ENCODE measurements at regions not wholly inside any gene's neighbourhood (a gene's known extent, or its start where the extent isn't known, plus 50 kb on each side); places are given as distances from the start of the nearest gene placed in this dataset.

DNA sequence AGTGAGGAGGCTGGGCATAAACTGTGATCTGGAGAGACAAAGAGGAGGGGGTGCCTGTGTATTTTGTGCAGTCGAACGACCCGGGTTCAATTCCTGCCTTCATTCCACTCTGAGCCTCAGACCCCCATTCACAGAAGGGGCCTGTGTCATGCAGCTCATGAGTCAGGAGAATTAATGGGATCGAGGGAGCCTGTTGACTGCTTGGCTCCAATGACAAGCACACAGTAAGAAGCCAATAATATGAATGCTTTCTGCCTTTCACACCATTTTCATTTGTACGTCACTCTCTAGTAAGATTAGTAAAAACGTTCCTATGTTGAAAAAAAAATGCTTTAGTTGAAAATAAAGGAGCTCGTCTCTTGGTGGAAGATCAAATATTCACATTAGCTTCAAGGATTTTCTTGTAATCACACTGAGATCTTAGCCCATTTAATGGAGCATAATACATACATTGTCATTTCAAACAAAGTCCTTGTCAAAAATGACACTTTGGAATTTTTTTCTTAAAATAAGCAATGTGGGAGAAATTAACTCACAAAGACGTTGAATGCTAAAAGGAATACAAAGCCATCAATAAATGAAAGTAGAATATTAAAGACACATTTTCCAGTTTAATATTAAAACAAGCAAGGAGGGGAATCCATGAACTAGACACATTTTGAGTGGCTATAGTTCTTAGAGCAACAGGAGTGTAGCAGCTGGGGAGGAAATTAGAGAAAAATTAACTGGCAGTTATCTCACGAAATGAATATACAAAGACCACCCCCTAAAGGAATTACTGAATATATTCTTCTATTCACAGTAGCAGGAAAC, 246.7 kb upstream of the AFDN start:
- no peaks in the 10 kb centered on the region for H3K4me1 Mint-ChIP-seq
- no peak overlapping the region for H3K27ac Mint-ChIP-seq
- H3K27me3 Mint-ChIP-seq: peaks cover 57% of the 10 kb centered on the region
- no peak overlapping the region for H3K4me3 Mint-ChIP-seq
- peaks cover 17% of the 10 kb centered on the region for H3K9me3 Mint-ChIP-seq
- H3K36me3 Mint-ChIP-seq: peaks cover 7% of the 10 kb centered on the region
- ATAC-seq: no peak

DNA sequence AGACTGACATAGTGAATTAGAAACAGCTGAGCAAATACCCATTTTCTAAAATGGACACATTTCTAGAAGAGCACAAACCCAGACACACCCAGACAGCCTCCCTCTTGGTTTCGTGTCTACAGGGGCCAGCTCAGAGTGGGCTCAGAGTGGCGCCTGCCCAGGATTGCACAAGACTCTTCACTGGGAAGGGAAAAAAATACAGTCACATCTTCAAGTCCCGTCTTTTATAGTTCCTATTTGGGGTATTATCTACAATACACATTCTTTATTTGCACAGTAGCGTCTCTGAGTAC, 246.1 kb upstream of the AFDN start:
- peaks cover 7% of the 10 kb centered on the region for H3K36me3 Mint-ChIP-seq
- H3K4me3 Mint-ChIP-seq: no peak overlapping the region
- no peak overlapping the region for H3K27ac Mint-ChIP-seq
- no peak for ATAC-seq
- H3K27me3 Mint-ChIP-seq: peaks cover 63% of the 10 kb centered on the region
- H3K4me1 Mint-ChIP-seq: no peaks in the 10 kb centered on the region
- H3K9me3 Mint-ChIP-seq: peaks cover 19% of the 10 kb centered on the region

DNA sequence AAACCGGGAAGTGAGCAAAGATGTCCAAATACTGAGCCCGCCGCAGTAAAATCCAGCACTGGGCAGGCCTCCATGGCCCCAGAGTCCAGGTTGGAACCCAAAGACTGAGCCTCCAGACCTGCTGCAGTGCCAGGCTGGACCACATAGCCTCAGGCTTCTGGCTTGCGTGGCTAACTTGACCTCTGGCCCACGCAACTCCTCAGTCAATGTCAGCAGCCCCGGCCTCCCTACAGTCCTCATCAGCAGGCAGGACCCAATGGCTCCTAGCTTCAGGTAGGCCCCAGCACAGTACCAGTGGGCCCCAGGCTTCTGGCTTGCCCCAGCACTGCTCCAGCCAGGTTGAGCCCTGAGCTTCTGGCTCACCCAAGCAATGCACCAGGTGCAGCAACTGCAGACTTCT, 245.1 kb upstream of the AFDN start:
- H3K27ac Mint-ChIP-seq: no peak overlapping the region
- no peak for ATAC-seq
- no peaks in the 10 kb centered on the region for H3K4me1 Mint-ChIP-seq
- peaks cover 23% of the 10 kb centered on the region for H3K9me3 Mint-ChIP-seq
- peaks cover 58% of the 10 kb centered on the region for H3K27me3 Mint-ChIP-seq
- H3K4me3 Mint-ChIP-seq: no peak overlapping the region
- H3K36me3 Mint-ChIP-seq: peaks cover 7% of the 10 kb centered on the region

- H3K4me1 Mint-ChIP-seq: no peaks in the 10 kb centered on the region
- H3K27me3 Mint-ChIP-seq: peaks cover 40% of the 10 kb centered on the region
- H3K36me3 Mint-ChIP-seq: peaks cover 7% of the 10 kb centered on the region
- H3K9me3 Mint-ChIP-seq: peaks cover 26% of the 10 kb centered on the region
- H3K4me3 Mint-ChIP-seq: no peak overlapping the region
- no peak overlapping the region for H3K27ac Mint-ChIP-seq
- no peak for ATAC-seq
Measured at GRCh38 chr6:167583412-167583811, 243.3 kb upstream of the AFDN start.

- no peaks in the 10 kb centered on the region for H3K4me1 Mint-ChIP-seq
- ATAC-seq: peak; percentile 31
- peaks cover 29% of the 10 kb centered on the region for H3K9me3 Mint-ChIP-seq
Measured at GRCh38 chr6:167588181-167588919, 238.4 kb upstream of the AFDN start.

GRCh38 chr6:167588920-167589614, 237.6 kb upstream of the AFDN start:
- Mint-ChIP-seq H3K4me3 (no peak overlapping the region), H3K27me3 (peaks cover 16% of the 10 kb centered on the region), H3K9me3 (peaks cover 25% of the 10 kb centered on the region), H3K36me3 (no peaks in the 10 kb centered on the region), H3K4me1 (no peaks in the 10 kb centered on the region), H3K27ac (no peak overlapping the region)
- ATAC-seq: no peak

More at GRCh38 chr6:167588181-167588919, 238.4 kb upstream of the AFDN start:
- H3K36me3 Mint-ChIP-seq: no peaks in the 10 kb centered on the region
- no peak overlapping the region for H3K4me3 Mint-ChIP-seq
- H3K27ac Mint-ChIP-seq: no peak overlapping the region
- peaks cover 23% of the 10 kb centered on the region for H3K27me3 Mint-ChIP-seq

DNA sequence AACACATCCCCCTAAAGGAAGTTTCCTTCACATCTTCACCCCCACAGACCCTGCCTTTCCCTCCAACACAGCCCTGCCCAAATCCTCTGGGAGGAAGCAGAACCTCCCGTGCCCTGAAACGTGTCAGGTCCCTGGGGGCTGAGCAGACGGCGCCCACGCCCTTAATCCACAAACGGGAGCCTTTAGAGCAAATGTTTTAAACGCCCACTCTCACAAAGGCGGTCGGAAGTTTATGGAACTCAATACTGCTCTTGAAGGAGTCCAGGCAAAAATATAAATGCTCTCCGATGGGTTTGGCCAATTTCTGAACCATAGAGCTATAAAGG, 237.1 kb upstream of the AFDN start:
- Mint-ChIP-seq H3K4me1 (no peaks in the 10 kb centered on the region), H3K27me3 (peaks cover 11% of the 10 kb centered on the region), H3K36me3 (no peaks in the 10 kb centered on the region), H3K4me3 (no peak overlapping the region), H3K9me3 (peaks cover 22% of the 10 kb centered on the region), H3K27ac (no peak overlapping the region)
- ATAC-seq: no peak

GRCh38 chr6:167590193-167590592, 236.5 kb upstream of the AFDN start:
- no peak overlapping the region for H3K4me3 Mint-ChIP-seq
- no peaks in the 10 kb centered on the region for H3K36me3 Mint-ChIP-seq
- H3K27ac Mint-ChIP-seq: no peak overlapping the region
- no peaks in the 10 kb centered on the region for H3K4me1 Mint-ChIP-seq
- no peak for ATAC-seq
- peaks cover 19% of the 10 kb centered on the region for H3K9me3 Mint-ChIP-seq
- peaks cover 4% of the 10 kb centered on the region for H3K27me3 Mint-ChIP-seq

All from stimulated activated memory B cell treated with anti-CD40 and anti-IgM and Interleukin-4, amounts not matched to agents 10 μg/mL and 1 μg/mL and 100 μg/mL, for 72 hours (primary cell).